ENCODE measurements at regions not wholly inside any gene's neighbourhood (a gene's known extent, or its start where the extent isn't known, plus 50 kb on each side); places are given as distances from the start of the nearest gene placed in this dataset.
"Not testable (repeated sequence)": the region's sequence is repeated elsewhere in the genome, so short reads cannot be mapped to it uniquely, and the experiment has no call there.

GRCh38 chr4:138414202-138414601, 172.1 kb upstream of the SLC7A11 start:
- DNase-seq: no peak

GRCh38 chr4:138413273-138413672, 171.1 kb upstream of the SLC7A11 start:
- no peak for DNase-seq

- DNase-seq: no peak
Observed at GRCh38 chr4:138412847-138413246, 170.7 kb upstream of the SLC7A11 start.

- no peak for DNase-seq
Observed at GRCh38 chr4:138410266-138410665, 168.1 kb upstream of the SLC7A11 start.

- no peak for DNase-seq
Observed at GRCh38 chr4:138409670-138410069, 167.5 kb upstream of the SLC7A11 start.

GRCh38 chr4:138408758-138409157, 166.6 kb upstream of the SLC7A11 start:
- no peak for DNase-seq

GRCh38 chr4:138407329-138407728, 165.2 kb upstream of the SLC7A11 start:
- no peak for DNase-seq

GRCh38 chr4:138406876-138407275, 164.7 kb upstream of the SLC7A11 start:
- DNase-seq: no peak

GRCh38 chr4:138405934-138406567, 163.9 kb upstream of the SLC7A11 start:
- no peak for DNase-seq

GRCh38 chr4:138405466-138405891, 163.3 kb upstream of the SLC7A11 start:
- no peak for DNase-seq

- DNase-seq: no peak
Observed at GRCh38 chr4:138404801-138405200, 162.7 kb upstream of the SLC7A11 start.

GRCh38 chr4:138404251-138404650, 162.1 kb upstream of the SLC7A11 start:
- no peak for DNase-seq

- no peak for DNase-seq
Observed at GRCh38 chr4:138401334-138401733, 159.2 kb upstream of the SLC7A11 start.

- no peak for DNase-seq
Observed at GRCh38 chr4:138400543-138400942, 158.4 kb upstream of the SLC7A11 start.

- DNase-seq: no peak
Observed at GRCh38 chr4:138400066-138400465, 157.9 kb upstream of the SLC7A11 start.

- DNase-seq: no peak
Observed at GRCh38 chr4:138399081-138399480, 156.9 kb upstream of the SLC7A11 start.

- DNase-seq: no peak
Observed at GRCh38 chr4:138398322-138398721, 156.2 kb upstream of the SLC7A11 start.

GRCh38 chr4:138393886-138394610, 151.9 kb upstream of the SLC7A11 start:
- no peak for DNase-seq

GRCh38 chr4:138392751-138393308, 150.7 kb upstream of the SLC7A11 start:
- DNase-seq: no peak

- DNase-seq: no peak
Observed at GRCh38 chr4:138389976-138390685, 148.0 kb upstream of the SLC7A11 start.

GRCh38 chr4:138374947-138375346, 132.8 kb upstream of the SLC7A11 start:
- DNase-seq: no peak

- no peak for DNase-seq
Observed at GRCh38 chr4:138367942-138368341, 125.8 kb upstream of the SLC7A11 start.

- not testable (repeated sequence) for DNase-seq
Observed at GRCh38 chr4:138352446-138352845, 110.3 kb upstream of the SLC7A11 start.

GRCh38 chr4:138348055-138348454, 105.9 kb upstream of the SLC7A11 start:
- DNase-seq: no peak
